ENCODE measurements at regions not wholly inside any gene's neighbourhood (a gene's known extent, or its start where the extent isn't known, plus 50 kb on each side); places are given as distances from the start of the nearest gene placed in this dataset.

DNA sequence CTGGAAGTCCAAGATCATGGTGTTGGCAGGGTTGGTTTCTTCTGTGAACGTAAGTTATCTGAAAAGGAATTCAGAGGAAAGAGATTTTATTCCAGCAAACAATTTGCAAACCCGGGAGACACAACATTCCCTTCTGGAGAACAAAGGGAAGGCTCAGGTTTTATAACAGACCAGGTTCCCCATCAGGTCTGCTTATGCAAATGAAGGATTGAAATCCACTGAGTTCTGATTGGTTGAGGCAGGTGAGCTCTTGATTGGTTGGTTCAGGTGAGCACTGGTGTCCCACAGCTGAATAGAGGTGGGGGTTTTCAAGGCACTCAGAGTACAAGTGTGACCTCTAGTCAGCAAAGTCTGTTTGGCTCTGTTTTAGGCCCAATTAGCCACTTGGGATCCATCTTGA, 1306.8 kb downstream of the TBC1D22A start:
- no TSS peak for BruUV-seq (replicated peaks)
- in situ Hi-C loops (cut with HindIII; ENCODE audit: low pct_unique_long_range_greater_than_20kb, low sequenced_read_pairs): no loop called here
- Histone ChIP-seq H3K27ac (ENCODE audit: low read length) (no peak overlapping the region), H3K4me3 (ENCODE audit: low read depth in 2 of 2, low read length in 2 of 2) (no peak overlapping the region), H3K9me3 (ENCODE audit: control insufficient read depth, insufficient read depth, low read depth, low read length) (no peaks in the 10 kb centered on the region), H3K36me3 (ENCODE audit: control insufficient read depth, insufficient read depth, low read length) (no peaks in the 10 kb centered on the region), H3K4me1 (ENCODE audit: control insufficient read depth, insufficient read depth, low read length) (no peaks in the 10 kb centered on the region), H3K27me3 (ENCODE audit: control insufficient read depth, insufficient read depth, low read length) (no peaks in the 10 kb centered on the region; the same call in 1 of the 2 replicates)
- intact Hi-C loops (cut with micrococcal nuclease; ENCODE audit: unreplicated experiment): no loop called here
- DNase-seq (ENCODE audit: low read depth, low spot score) (no peak), ATAC-seq (no peak)
- POLR2A ChIA-PET: no interaction called here
- TF ChIP-seq TCF7L2 (IDR thresholded peaks at IDR 0.05; ENCODE audit: low read depth, low read length) (no peak), SIN3A (IDR thresholded peaks at IDR 0.05; ENCODE audit: borderline replicate concordance, insufficient read depth, low read depth, low read length) (no peak), CTCF (IDR thresholded peaks at IDR 0.05) (no peak), REST (IDR thresholded peaks at IDR 0.05; ENCODE audit: insufficient read depth in 1 of 2, low read depth in 2 of 2, low read length in 1 of 2) (no peak), POLR2AphosphoS5 (IDR thresholded peaks at IDR 0.05; ENCODE audit: low read depth, low read length) (no peak)
- CTCF ChIA-PET: no interaction called here

DNA sequence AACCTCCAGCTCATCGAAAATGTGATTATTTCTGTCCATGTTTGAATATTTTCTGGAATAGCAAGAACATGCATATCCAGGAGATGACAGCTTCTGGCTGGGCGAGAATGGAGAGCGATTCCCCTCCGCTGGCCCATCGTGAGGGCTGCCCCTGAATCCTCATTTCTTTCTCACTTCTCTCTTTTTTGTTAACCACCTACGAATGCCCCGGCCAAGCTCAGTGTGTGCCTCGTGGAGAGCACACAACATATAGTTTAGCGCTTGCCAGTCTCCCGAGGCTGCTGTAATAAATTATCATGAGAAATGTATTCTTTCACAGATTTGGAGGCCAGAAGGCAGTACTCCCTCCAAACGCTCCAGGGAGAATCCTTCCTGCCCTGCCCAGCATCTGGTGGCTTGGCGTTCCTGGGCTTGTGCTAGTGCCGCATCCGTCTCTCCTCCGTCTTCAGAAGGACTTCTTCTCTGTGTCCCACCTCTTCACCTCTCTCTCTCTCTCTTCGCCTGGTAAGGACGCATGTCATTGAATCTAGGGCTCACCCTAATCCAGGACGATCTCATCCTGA, 1306.0 kb downstream of the TBC1D22A start:
- Histone ChIP-seq H3K4me1 (ENCODE audit: control insufficient read depth, insufficient read depth, low read length) (no peaks in the 10 kb centered on the region), H3K27me3 (ENCODE audit: control insufficient read depth, insufficient read depth, low read length) (no peaks in the 10 kb centered on the region; the same call in 1 of the 2 replicates)
- intact Hi-C loops (cut with micrococcal nuclease; ENCODE audit: unreplicated experiment): no loop called here

More for the DNA sequence above, 1306.0 kb downstream of the TBC1D22A start:
- no peaks in the 10 kb centered on the region for H3K9me3 ChIP-seq (ENCODE audit: control insufficient read depth, insufficient read depth, low read depth, low read length)
- ChIA-PET POLR2A (no interaction called here), CTCF (no interaction called here)
- TF ChIP-seq TCF7L2 (IDR thresholded peaks at IDR 0.05; ENCODE audit: low read depth, low read length) (no peak), REST (IDR thresholded peaks at IDR 0.05; ENCODE audit: insufficient read depth in 1 of 2, low read depth in 2 of 2, low read length in 1 of 2) (no peak), POLR2AphosphoS5 (IDR thresholded peaks at IDR 0.05; ENCODE audit: low read depth, low read length) (no peak), SIN3A (IDR thresholded peaks at IDR 0.05; ENCODE audit: borderline replicate concordance, insufficient read depth, low read depth, low read length) (no peak), CTCF (IDR thresholded peaks at IDR 0.05) (no peak)
- no peak for ATAC-seq
- BruUV-seq (replicated peaks): no TSS peak
- DNase-seq (ENCODE audit: low read depth, low spot score): no peak
- in situ Hi-C loops (cut with HindIII; ENCODE audit: low pct_unique_long_range_greater_than_20kb, low sequenced_read_pairs): no loop called here
- no peak overlapping the region for H3K4me3 ChIP-seq (ENCODE audit: low read depth in 2 of 2, low read length in 2 of 2)
- no peak overlapping the region for H3K27ac ChIP-seq (ENCODE audit: low read length)
- no peaks in the 10 kb centered on the region for H3K36me3 ChIP-seq (ENCODE audit: control insufficient read depth, insufficient read depth, low read length)

Measured in Panc1 (cell line).